ENCODE measurements at regions not wholly inside any gene's neighbourhood (a gene's known extent, or its start where the extent isn't known, plus 50 kb on each side); places are given as distances from the start of the nearest gene placed in this dataset.

GRCh38 chr12:90098132-90098779 lies 389.6 kb upstream of the ATP2B1 start:
- Mint-ChIP-seq H3K27me3 (ENCODE audit: low read depth) (no peaks in the 10 kb centered on the region), H3K36me3 (ENCODE audit: low read depth) (no peaks in the 10 kb centered on the region), H3K9me3 (no peaks in the 10 kb centered on the region), H3K27ac (ENCODE audit: unreplicated experiment) (no peak overlapping the region), H3K4me1 (peaks cover 22% of the 10 kb centered on the region), H3K4me3 (no peak overlapping the region)
- DNase-seq (ENCODE audit: low read depth, low spot score) = no peak
- no peak for TF ChIP-seq CTCF (conservative IDR thresholded peaks at IDR 0.05)

- no peak for TF ChIP-seq CTCF (conservative IDR thresholded peaks at IDR 0.05)
- no peak for DNase-seq (ENCODE audit: low read depth, low spot score)
- no peaks in the 10 kb centered on the region for H3K27me3 Mint-ChIP-seq (ENCODE audit: low read depth)
- H3K9me3 Mint-ChIP-seq = peaks cover 5% of the 10 kb centered on the region
- no peak overlapping the region for H3K4me3 Mint-ChIP-seq
- H3K4me1 Mint-ChIP-seq = peaks cover 34% of the 10 kb centered on the region
- H3K36me3 Mint-ChIP-seq (ENCODE audit: low read depth) = no peaks in the 10 kb centered on the region
- H3K27ac Mint-ChIP-seq (ENCODE audit: unreplicated experiment) = no peak overlapping the region
Observed at GRCh38 chr12:90091809-90092208, 383.2 kb upstream of the ATP2B1 start.

GRCh38 chr12:90090929-90091651 lies 382.5 kb upstream of the ATP2B1 start:
- no peaks in the 10 kb centered on the region for H3K36me3 Mint-ChIP-seq (ENCODE audit: low read depth)
- DNase-seq (ENCODE audit: low read depth, low spot score) = no peak
- peak overlapping the region; percentile 13 for H3K4me3 Mint-ChIP-seq
- peak overlapping the region; percentile 14 for H3K27ac Mint-ChIP-seq (ENCODE audit: unreplicated experiment)
- peaks cover 39% of the 10 kb centered on the region for H3K4me1 Mint-ChIP-seq
- no peaks in the 10 kb centered on the region for H3K27me3 Mint-ChIP-seq (ENCODE audit: low read depth)
- H3K9me3 Mint-ChIP-seq = peaks cover 5% of the 10 kb centered on the region
- TF ChIP-seq CTCF (conservative IDR thresholded peaks at IDR 0.05) = no peak

GRCh38 chr12:90086281-90086680 lies 377.6 kb upstream of the ATP2B1 start:
- Mint-ChIP-seq H3K4me1 (peaks cover 46% of the 10 kb centered on the region), H3K27ac (ENCODE audit: unreplicated experiment) (no peak overlapping the region), H3K9me3 (peaks cover 16% of the 10 kb centered on the region), H3K4me3 (no peak overlapping the region), H3K36me3 (ENCODE audit: low read depth) (no peaks in the 10 kb centered on the region), H3K27me3 (ENCODE audit: low read depth) (no peaks in the 10 kb centered on the region)
- no peak for TF ChIP-seq CTCF (conservative IDR thresholded peaks at IDR 0.05)
- no peak for DNase-seq (ENCODE audit: low read depth, low spot score)

DNA sequence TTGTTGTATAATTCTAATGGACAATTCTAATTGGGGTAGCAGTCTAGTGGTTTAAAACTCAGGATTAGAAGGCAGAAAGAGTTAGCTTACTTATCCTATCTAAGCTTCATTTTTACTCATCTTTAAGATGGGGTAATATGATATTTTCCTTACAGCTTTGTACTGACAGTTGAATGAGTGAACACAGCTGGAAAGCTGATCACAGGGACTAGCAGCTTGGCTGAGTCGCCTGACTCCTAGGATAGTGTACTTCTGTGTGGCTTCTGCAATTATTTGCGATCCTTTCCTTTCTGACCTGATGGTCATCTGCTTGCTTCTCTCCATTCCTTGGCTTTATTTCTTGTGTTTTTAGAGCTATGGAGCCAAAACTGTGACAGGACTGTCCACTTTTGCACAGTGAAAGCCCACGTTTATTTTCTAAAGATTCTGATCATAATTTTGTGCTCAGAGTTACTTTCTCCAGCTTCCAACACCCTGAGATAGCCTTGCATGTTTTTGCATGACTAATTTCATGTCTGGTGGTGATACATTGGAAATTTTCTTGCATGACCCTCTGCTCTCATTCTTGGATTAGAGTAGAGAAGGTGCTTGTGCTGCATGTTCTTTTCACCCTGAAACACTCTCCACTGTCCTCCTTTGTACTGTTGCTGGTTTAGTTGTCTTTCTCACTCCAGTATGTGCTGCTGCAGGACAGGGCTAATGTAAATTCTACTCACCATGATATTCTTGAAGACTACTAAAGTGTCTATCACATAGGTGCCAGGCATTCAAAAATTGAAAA lies 377.0 kb upstream of the ATP2B1 start:
- Mint-ChIP-seq H3K27ac (ENCODE audit: unreplicated experiment) (no peak overlapping the region), H3K4me1 (peaks cover 41% of the 10 kb centered on the region), H3K4me3 (no peak overlapping the region), H3K27me3 (ENCODE audit: low read depth) (no peaks in the 10 kb centered on the region), H3K9me3 (peaks cover 15% of the 10 kb centered on the region), H3K36me3 (ENCODE audit: low read depth) (no peaks in the 10 kb centered on the region)
- no peak for TF ChIP-seq CTCF (conservative IDR thresholded peaks at IDR 0.05)
- DNase-seq (ENCODE audit: low read depth, low spot score) = no peak
